ENCODE measurements at regions not wholly inside any gene's neighbourhood (a gene's known extent, or its start where the extent isn't known, plus 50 kb on each side); places are given as distances from the start of the nearest gene placed in this dataset.

DNA sequence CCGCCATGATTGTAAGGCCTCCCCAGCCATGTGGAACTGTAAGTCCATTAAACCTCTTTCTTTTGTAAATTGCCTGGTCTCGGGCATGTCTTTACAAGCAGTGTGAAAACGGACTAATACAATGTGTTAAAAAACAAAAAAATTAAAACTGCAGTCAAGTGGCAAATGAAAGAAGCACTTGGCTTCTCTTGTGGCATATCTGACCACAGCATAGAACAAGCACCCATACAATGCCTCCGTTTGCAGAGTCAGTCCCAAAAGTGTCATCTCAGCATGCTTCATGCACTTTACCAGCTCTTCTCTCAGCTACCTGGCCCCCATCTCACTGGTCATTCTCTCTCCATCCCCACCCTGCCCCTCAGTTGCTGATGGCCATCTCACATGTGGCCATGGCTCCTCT is 51.1 kb upstream of the DAPK1 start:
- TF ChIP-seq, protein P1, sequence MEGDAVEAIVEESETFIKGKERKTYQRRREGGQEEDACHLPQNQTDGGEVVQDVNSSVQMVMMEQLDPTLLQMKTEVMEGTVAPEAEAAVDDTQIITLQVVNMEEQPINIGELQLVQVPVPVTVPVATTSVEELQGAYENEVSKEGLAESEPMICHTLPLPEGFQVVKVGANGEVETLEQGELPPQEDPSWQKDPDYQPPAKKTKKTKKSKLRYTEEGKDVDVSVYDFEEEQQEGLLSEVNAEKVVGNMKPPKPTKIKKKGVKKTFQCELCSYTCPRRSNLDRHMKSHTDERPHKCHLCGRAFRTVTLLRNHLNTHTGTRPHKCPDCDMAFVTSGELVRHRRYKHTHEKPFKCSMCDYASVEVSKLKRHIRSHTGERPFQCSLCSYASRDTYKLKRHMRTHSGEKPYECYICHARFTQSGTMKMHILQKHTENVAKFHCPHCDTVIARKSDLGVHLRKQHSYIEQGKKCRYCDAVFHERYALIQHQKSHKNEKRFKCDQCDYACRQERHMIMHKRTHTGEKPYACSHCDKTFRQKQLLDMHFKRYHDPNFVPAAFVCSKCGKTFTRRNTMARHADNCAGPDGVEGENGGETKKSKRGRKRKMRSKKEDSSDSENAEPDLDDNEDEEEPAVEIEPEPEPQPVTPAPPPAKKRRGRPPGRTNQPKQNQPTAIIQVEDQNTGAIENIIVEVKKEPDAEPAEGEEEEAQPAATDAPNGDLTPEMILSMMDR (IDR thresholded peaks at IDR 0.05), result no peak
- no peak for TF ChIP-seq POLR2A (IDR thresholded peaks at IDR 0.05)
